ENCODE measurements at regions not wholly inside any gene's neighbourhood (a gene's known extent, or its start where the extent isn't known, plus 50 kb on each side); places are given as distances from the start of the nearest gene placed in this dataset.

- H3K27me3 ChIP-seq = no peaks in the 10 kb centered on the region
- 92% methylated on average over 4 of the region's 4 CpGs for WGBS (ENCODE audit: low lambda C conversion rate, missing lambda C conversion rate)
- H4K20me1 ChIP-seq (ENCODE audit: insufficient read depth, poor library complexity, severe bottlenecking) = no peaks in the 10 kb centered on the region
- H3K9me2 ChIP-seq (replicated peaks; ENCODE audit: insufficient read depth) = no peaks in the 10 kb centered on the region
- peaks cover 6% of the 10 kb centered on the region for H3K4me1 ChIP-seq (ENCODE audit: insufficient read depth)
- H3K4me2 ChIP-seq = no peak overlapping the region
- DNase-seq (ENCODE audit: low spot score) = no peak
- H3K9me3 ChIP-seq (ENCODE audit: low read depth) = peaks cover 9% of the 10 kb centered on the region
- H3K36me3 ChIP-seq (replicated peaks; ENCODE audit: insufficient read depth, low read depth) = no peaks in the 10 kb centered on the region
- TF ChIP-seq CTCF (IDR thresholded peaks at IDR 0.05; ENCODE audit: poor library complexity) = no peak
- no peak for TF ChIP-seq EZH2 (IDR thresholded peaks at IDR 0.05; ENCODE audit: borderline replicate concordance)
- TF ChIP-seq EZH2phosphoT487 (IDR thresholded peaks at IDR 0.05; ENCODE audit: low read depth, severe bottlenecking, unreplicated experiment) = no peak
- H3K27ac ChIP-seq = no peak overlapping the region
- no peak overlapping the region for H2AFZ ChIP-seq
- no peak overlapping the region for H3K4me3 ChIP-seq
- H3K79me2 ChIP-seq = no peaks in the 10 kb centered on the region
Measured at GRCh38 chr10:120995768-120996167, 144.6 kb downstream of the WDR11 start.

DNA sequence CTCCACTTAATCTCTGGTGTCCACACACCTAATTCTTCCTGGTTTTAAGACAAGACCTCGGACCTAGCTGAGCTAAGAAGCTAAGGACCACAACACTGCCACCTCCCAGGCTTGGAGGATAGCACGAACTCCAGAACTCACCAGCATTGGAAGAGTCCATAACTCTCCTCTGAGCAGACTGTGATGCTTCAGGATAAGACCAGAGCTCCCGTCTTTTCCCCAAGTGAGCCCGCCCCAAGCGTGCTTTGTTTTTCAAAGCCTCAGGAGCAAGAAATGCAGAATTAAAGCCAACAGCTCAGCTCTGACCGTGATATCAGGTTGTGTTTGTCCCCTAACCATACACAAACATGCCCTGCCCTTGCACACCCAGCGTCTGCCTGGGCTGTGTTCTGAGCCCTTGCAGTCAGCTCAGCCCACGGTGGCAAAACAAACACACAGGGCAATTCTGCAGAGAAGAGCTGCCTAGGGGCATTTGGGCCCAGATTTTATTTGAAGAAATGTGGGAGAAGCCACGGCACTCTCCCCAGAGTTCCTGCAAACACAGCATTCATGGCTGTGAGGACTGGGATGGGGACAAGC is 145.4 kb downstream of the WDR11 start:
- H3K27me3 ChIP-seq = no peaks in the 10 kb centered on the region
- peaks cover 9% of the 10 kb centered on the region for H3K9me3 ChIP-seq (ENCODE audit: low read depth)
- no peaks in the 10 kb centered on the region for H4K20me1 ChIP-seq (ENCODE audit: insufficient read depth, poor library complexity, severe bottlenecking)
- no peak for DNase-seq (ENCODE audit: low spot score)
- peak overlapping the region; percentile 42 for H3K4me2 ChIP-seq
- H2AFZ ChIP-seq = no peak overlapping the region
- H3K9me2 ChIP-seq (replicated peaks; ENCODE audit: insufficient read depth) = no peaks in the 10 kb centered on the region
- H3K79me2 ChIP-seq = no peaks in the 10 kb centered on the region
- H3K36me3 ChIP-seq (replicated peaks; ENCODE audit: insufficient read depth, low read depth) = no peaks in the 10 kb centered on the region
- no peak overlapping the region for H3K4me3 ChIP-seq
- H3K27ac ChIP-seq = peak overlapping the region; percentile 3
- H3K4me1 ChIP-seq (ENCODE audit: insufficient read depth) = peaks cover 6% of the 10 kb centered on the region
- WGBS (ENCODE audit: low lambda C conversion rate, missing lambda C conversion rate) = 53% methylated on average over 9 of the region's 9 CpGs
- TF ChIP-seq EZH2phosphoT487 (IDR thresholded peaks at IDR 0.05; ENCODE audit: low read depth, severe bottlenecking, unreplicated experiment) = no peak
- TF ChIP-seq EZH2 (IDR thresholded peaks at IDR 0.05; ENCODE audit: borderline replicate concordance) = no peak
- TF ChIP-seq CTCF (IDR thresholded peaks at IDR 0.05; ENCODE audit: poor library complexity) = no peak

GRCh38 chr10:120997313-120997712 is 146.2 kb downstream of the WDR11 start:
- WGBS (ENCODE audit: low lambda C conversion rate, missing lambda C conversion rate) = 85% methylated on average over 1 of the region's 1 CpG
- peaks cover 9% of the 10 kb centered on the region for H3K9me3 ChIP-seq (ENCODE audit: low read depth)
- H2AFZ ChIP-seq = no peak overlapping the region
- no peak overlapping the region for H3K27ac ChIP-seq
- DNase-seq (ENCODE audit: low spot score) = no peak
- no peaks in the 10 kb centered on the region for H4K20me1 ChIP-seq (ENCODE audit: insufficient read depth, poor library complexity, severe bottlenecking)
- H3K27me3 ChIP-seq = no peaks in the 10 kb centered on the region
- H3K36me3 ChIP-seq (replicated peaks; ENCODE audit: insufficient read depth, low read depth) = no peaks in the 10 kb centered on the region
- H3K4me3 ChIP-seq = no peak overlapping the region
- peaks cover 6% of the 10 kb centered on the region for H3K4me1 ChIP-seq (ENCODE audit: insufficient read depth)
- TF ChIP-seq EZH2phosphoT487 (IDR thresholded peaks at IDR 0.05; ENCODE audit: low read depth, severe bottlenecking, unreplicated experiment) (no peak), EZH2 (IDR thresholded peaks at IDR 0.05; ENCODE audit: borderline replicate concordance) (no peak), CTCF (IDR thresholded peaks at IDR 0.05; ENCODE audit: poor library complexity) (no peak)
- no peaks in the 10 kb centered on the region for H3K79me2 ChIP-seq
- H3K4me2 ChIP-seq = no peak overlapping the region
- no peaks in the 10 kb centered on the region for H3K9me2 ChIP-seq (replicated peaks; ENCODE audit: insufficient read depth)
